Lower lobe of right lung (tissue), 2 donors: ENCODE measurements at regions not wholly inside any gene's neighbourhood (a gene's known extent, or its start where the extent isn't known, plus 50 kb on each side); places are given as distances from the start of the nearest gene placed in this dataset.

Source experiments
- ATAC-seq, 2 donors: fragments of 200-7000 bp; cut with Tn5 transposase; one replicate each; pipeline ENCODE4 v1.9.1; 2020 to 2022; ENCODE audit warnings: mild to moderate bottlenecking in 2 of 2, moderate library complexity in 2 of 2
- DNase-seq: peaks from one replicate; pipeline ENCODE4 v3.0.0-alpha.2; 2020
- H3K27ac ChIP-seq: fragments of 200-600 bp; one replicate; pipeline ENCODE4 v1.8.0; 2022
- H3K27me3 ChIP-seq: fragments of 200-600 bp; one replicate; pipeline ENCODE4 v1.8.0; 2022; ENCODE audit warnings: low read depth
- H3K36me3 ChIP-seq: fragments of 200-600 bp; one replicate; pipeline ENCODE4 v1.8.0; 2022; ENCODE audit warnings: mild to moderate bottlenecking
- H3K4me1 ChIP-seq: fragments of 200-600 bp; one replicate; pipeline ENCODE4 v1.8.0; 2022
- H3K4me3 ChIP-seq: fragments of 200-600 bp; one replicate; pipeline ENCODE4 v1.8.0; 2022; ENCODE audit warnings: mild to moderate bottlenecking
- H3K9me3 ChIP-seq: fragments of 200-600 bp; one replicate; pipeline ENCODE4 v1.8.0; 2022
- intact Hi-C: fragments of 100-400 bp; cut with DNase I; formaldehyde crosslinking; loops from one replicate; pipeline ENCODE4 v1.11.0; 2022
- TF ChIP-seq, protein P1 (sequence below): fragments of 200-600 bp; IDR thresholded peaks from one replicate; pipeline ENCODE4 v1.8.0; 2022; ENCODE audit warnings: antibody characterized with exemption, mild to moderate bottlenecking
- donor health status: DM: no; HTN: yes; CAD: no; lungs with severe emphysema.

DNA sequence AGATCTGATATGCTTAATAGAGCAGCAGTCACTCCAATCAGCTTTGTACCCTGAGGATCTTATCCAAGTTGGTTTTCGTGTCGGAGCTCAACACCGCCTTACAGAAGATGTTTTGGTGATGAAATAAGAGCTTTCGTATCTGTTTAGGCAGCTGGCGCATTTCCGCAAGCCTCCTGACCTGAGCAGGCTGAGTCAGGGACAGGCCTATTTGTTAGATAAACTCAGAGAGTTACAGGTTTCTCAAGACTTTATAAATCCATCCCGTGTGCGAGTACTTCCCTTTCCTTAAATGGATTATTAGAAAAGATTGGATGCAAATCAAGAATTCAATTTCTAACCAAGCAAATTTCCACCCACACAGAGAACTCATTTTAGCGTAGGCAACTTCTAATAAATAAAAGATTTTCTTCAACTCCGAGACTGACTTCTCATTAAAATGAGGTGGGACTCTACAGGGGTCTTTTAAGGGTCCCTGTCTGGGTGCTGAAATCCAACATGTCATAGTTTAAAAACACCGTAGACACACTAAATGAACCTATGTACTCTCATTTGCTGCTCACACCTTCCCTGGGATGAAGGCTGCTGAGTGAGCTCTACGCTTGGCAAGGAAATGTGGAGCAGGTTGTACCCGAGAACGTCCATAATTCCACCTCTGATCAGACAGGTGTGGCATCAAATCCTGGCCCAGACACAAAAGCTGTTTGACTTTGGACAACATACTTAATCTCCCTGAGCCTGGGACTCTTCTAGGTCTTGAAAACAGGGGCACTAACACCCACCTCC, 106.9 kb upstream of the F3 start:
- Histone ChIP-seq H3K9me3 (no peaks in the 10 kb centered on the region), H3K4me1 (peaks cover 8% of the 10 kb centered on the region), H3K4me3 (no peak overlapping the region), H3K27ac (no peak overlapping the region), H3K36me3 (no peaks in the 10 kb centered on the region), H3K27me3 (no peaks in the 10 kb centered on the region)
- DNase-seq: peak; percentile 54
- intact Hi-C loops: no loop called here
- peak; percentile 57 to 68 for ATAC-seq
- TF ChIP-seq, protein P1, sequence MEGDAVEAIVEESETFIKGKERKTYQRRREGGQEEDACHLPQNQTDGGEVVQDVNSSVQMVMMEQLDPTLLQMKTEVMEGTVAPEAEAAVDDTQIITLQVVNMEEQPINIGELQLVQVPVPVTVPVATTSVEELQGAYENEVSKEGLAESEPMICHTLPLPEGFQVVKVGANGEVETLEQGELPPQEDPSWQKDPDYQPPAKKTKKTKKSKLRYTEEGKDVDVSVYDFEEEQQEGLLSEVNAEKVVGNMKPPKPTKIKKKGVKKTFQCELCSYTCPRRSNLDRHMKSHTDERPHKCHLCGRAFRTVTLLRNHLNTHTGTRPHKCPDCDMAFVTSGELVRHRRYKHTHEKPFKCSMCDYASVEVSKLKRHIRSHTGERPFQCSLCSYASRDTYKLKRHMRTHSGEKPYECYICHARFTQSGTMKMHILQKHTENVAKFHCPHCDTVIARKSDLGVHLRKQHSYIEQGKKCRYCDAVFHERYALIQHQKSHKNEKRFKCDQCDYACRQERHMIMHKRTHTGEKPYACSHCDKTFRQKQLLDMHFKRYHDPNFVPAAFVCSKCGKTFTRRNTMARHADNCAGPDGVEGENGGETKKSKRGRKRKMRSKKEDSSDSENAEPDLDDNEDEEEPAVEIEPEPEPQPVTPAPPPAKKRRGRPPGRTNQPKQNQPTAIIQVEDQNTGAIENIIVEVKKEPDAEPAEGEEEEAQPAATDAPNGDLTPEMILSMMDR: no peak

DNA sequence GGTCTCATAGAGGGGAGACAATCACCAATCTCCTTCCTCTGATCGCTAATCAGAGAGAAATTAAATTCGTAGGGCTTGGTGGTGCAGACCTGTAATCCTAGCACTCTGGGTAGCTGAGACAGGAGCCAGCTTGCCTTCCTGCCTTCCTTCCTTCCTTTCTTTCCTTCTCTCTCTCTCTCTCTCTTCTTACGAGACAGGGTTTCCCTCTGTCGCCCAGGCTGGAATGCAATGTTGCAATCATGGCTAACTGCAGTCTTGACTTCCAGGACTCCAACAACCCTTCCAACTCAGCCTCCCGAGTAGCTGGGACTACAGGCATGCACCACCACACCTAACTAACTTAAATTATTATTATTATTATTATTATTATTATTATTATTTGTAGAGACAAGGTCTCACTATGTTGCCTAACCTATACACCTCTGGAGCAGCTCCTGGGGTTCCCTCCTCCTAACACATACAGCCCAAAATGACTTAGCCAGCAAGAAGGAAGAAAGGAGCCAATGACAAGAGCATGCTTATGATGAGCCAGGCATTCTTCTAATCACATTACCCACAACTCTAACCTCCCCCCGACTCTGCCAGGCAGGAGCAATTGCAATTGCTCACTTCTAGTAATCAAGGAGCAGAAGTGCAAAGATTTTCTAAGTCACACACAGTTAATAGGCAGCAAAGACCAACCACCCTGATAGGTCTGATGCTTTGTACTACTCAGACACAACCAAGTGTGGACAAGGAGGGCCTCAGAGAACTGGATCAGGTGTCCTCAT, 105.4 kb upstream of the F3 start:
- TF ChIP-seq, protein P1: no peak
- Histone ChIP-seq H3K27ac (no peak overlapping the region), H3K4me3 (no peak overlapping the region), H3K9me3 (no peaks in the 10 kb centered on the region), H3K27me3 (no peaks in the 10 kb centered on the region), H3K36me3 (no peaks in the 10 kb centered on the region), H3K4me1 (peaks cover 8% of the 10 kb centered on the region)
- intact Hi-C loops: no loop called here
- DNase-seq (no peak), ATAC-seq (no peak)

DNA sequence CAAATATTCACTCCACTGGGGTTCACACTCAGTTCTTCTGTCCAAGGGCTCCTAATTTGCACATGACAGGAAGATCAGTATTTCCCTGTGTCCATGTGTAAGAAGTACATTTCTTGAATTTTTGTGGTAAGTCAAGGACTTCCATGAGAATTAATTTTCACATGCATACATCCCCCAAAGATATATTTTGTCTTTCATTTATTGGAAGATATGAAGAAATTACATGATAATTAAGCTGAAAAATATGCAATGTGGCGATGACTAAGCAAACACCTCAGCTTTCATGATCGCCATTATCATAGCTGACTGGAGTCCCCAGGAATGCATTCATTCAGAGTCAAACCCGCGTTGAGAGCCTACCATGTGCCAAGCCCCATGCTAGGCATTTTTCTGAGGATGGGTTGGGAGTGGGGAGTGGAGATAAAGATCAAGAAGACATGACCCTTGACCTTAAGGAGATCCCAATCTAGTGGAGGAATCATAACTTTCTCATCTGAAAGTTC, 104.6 kb upstream of the F3 start:
- no peak for ATAC-seq
- intact Hi-C loops: no loop called here
- DNase-seq: no peak
- no peak overlapping the region for H3K4me3 ChIP-seq
- H3K36me3 ChIP-seq: no peaks in the 10 kb centered on the region
- H3K27me3 ChIP-seq: no peaks in the 10 kb centered on the region
- TF ChIP-seq, protein P1: no peak
- peaks cover 8% of the 10 kb centered on the region for H3K4me1 ChIP-seq
- H3K27ac ChIP-seq: no peak overlapping the region
- no peaks in the 10 kb centered on the region for H3K9me3 ChIP-seq

DNA sequence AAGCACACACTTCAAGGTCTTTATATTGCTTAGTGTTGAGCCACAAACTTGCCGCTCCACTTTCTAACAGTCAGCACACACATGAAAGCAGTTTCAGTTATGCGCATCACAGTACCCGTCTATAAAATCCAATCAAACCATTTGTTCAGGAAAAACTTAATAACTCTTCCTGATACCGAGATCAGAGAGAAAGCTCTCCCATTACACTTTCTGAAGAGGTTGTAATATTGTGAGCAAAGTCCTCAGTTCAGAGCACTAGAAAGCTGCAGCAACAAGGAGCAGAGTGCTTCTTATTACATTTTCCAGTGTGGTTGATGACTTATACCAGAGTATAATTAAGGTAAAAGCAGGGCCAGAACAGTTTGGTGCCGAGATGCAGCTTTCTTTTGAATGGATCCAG, 102.8 kb upstream of the F3 start:
- Histone ChIP-seq H3K9me3 (no peaks in the 10 kb centered on the region), H3K4me1 (peaks cover 8% of the 10 kb centered on the region), H3K27ac (no peak overlapping the region), H3K27me3 (no peaks in the 10 kb centered on the region), H3K36me3 (no peaks in the 10 kb centered on the region), H3K4me3 (no peak overlapping the region)
- TF ChIP-seq, protein P1: no peak
- ATAC-seq (peak in 1 of 2 donors; percentile 19), DNase-seq (no peak)
- intact Hi-C loops: no loop called here

DNA sequence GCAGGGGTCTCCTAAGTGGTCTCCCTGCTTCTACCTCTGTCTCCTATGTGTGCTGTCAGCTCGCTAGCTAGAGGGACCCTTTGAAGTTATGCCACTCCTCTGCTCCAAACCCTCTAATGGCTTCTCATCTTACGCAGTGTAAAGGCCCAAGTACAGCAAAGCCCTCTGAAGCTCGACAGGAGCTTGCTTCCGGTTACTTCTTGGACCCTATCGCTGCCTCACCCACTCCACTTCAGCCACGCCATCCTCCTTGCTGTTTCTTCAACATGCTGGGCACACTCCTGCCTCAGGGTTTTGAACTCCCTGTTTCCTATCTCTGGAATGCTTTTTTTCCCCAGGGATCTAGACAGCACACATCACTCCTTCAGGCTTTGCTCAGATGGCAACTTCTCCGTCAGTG, 102.3 kb upstream of the F3 start:
- TF ChIP-seq, protein P1: no peak
- H3K36me3 ChIP-seq: no peaks in the 10 kb centered on the region
- H3K9me3 ChIP-seq: no peaks in the 10 kb centered on the region
- H3K4me1 ChIP-seq: peaks cover 5% of the 10 kb centered on the region
- no peak overlapping the region for H3K27ac ChIP-seq
- DNase-seq: no peak
- no peaks in the 10 kb centered on the region for H3K27me3 ChIP-seq
- intact Hi-C loops: no loop called here
- ATAC-seq: peak in 1 of 2 donors; percentile 24
- no peak overlapping the region for H3K4me3 ChIP-seq
